ENCODE measurements at regions not wholly inside any gene's neighbourhood (a gene's known extent, or its start where the extent isn't known, plus 50 kb on each side); places are given as distances from the start of the nearest gene placed in this dataset.
"Not testable (repeated sequence)": the region's sequence is repeated elsewhere in the genome, so short reads cannot be mapped to it uniquely, and the experiment has no call there.

- Mint-ChIP-seq H3K27me3 (no peaks in the 10 kb centered on the region), H3K4me3 (no peak overlapping the region), H3K4me1 (no peaks in the 10 kb centered on the region), H3K27ac (no peak overlapping the region), H3K9me3 (no peaks in the 10 kb centered on the region), H3K36me3 (no peaks in the 10 kb centered on the region)
- no peak for DNase-seq
Measured at GRCh38 chr5:45062044-45062443, 253.3 kb downstream of the MRPS30 start.

- Mint-ChIP-seq H3K36me3 (no peaks in the 10 kb centered on the region), H3K9me3 (peaks cover 7% of the 10 kb centered on the region), H3K4me1 (no peaks in the 10 kb centered on the region), H3K27me3 (no peaks in the 10 kb centered on the region), H3K27ac (no peak overlapping the region), H3K4me3 (no peak overlapping the region)
- DNase-seq: no peak
Measured at GRCh38 chr5:45081082-45081481, 272.3 kb downstream of the MRPS30 start.

GRCh38 chr5:45089870-45090269 is 281.1 kb downstream of the MRPS30 start:
- H3K36me3 Mint-ChIP-seq: no peaks in the 10 kb centered on the region
- no peaks in the 10 kb centered on the region for H3K27me3 Mint-ChIP-seq
- H3K27ac Mint-ChIP-seq: no peak overlapping the region
- H3K4me3 Mint-ChIP-seq: no peak overlapping the region
- no peak for DNase-seq
- peaks cover 3% of the 10 kb centered on the region for H3K9me3 Mint-ChIP-seq
- H3K4me1 Mint-ChIP-seq: no peaks in the 10 kb centered on the region

DNA sequence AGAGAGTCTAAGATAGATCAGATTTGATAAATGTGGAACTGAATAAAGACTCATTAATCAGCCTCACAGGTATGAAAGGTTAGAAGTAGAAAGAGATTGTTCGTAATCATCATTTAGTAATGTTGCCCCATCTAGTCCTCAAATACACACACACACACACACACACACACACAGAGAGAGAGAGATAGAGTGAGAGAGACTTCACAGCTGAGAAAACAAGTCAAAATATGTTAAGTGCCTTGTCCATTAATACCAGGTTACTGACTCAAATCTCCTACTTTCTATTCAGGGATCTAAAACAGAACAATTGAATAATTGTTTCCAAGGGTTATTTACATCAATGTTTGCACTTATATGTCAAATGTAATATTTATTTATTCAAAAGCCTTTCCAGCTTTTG is 284.6 kb downstream of the MRPS30 start:
- H3K9me3 Mint-ChIP-seq: peaks cover 3% of the 10 kb centered on the region
- H3K4me1 Mint-ChIP-seq: no peaks in the 10 kb centered on the region
- no peak overlapping the region for H3K27ac Mint-ChIP-seq
- H3K27me3 Mint-ChIP-seq: no peaks in the 10 kb centered on the region
- no peak overlapping the region for H3K4me3 Mint-ChIP-seq
- DNase-seq: no peak
- H3K36me3 Mint-ChIP-seq: no peaks in the 10 kb centered on the region

- Mint-ChIP-seq H3K9me3 (peaks cover 4% of the 10 kb centered on the region), H3K36me3 (no peaks in the 10 kb centered on the region), H3K27me3 (no peaks in the 10 kb centered on the region), H3K4me1 (no peaks in the 10 kb centered on the region), H3K27ac (no peak overlapping the region), H3K4me3 (no peak overlapping the region)
- DNase-seq: no peak
Measured at GRCh38 chr5:45094876-45095440, 286.2 kb downstream of the MRPS30 start.

GRCh38 chr5:45098483-45098882 is 289.7 kb downstream of the MRPS30 start:
- peaks cover 2% of the 10 kb centered on the region for H3K9me3 Mint-ChIP-seq

DNA sequence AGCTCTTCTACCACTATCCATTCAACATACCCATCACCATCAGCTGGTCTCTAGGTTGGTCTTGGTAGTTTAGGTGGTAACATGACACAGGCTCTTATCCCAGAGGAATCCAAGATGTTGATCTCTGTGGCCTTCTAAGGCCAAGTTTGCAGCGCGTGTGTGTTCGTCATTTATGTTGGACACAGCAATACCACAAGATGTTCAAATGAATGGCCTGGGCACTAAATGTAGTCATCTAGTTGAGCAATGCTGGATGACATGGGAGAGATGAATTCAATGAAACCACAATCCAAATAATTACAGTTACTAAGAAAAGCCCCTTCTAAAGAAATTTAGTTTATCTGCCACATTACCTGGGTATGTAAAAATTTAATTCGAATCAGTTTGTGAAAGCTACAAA is 292.4 kb downstream of the MRPS30 start:
- Mint-ChIP-seq H3K27me3 (no peaks in the 10 kb centered on the region), H3K4me1 (no peaks in the 10 kb centered on the region), H3K36me3 (no peaks in the 10 kb centered on the region), H3K4me3 (no peak overlapping the region), H3K27ac (no peak overlapping the region), H3K9me3 (peaks cover 2% of the 10 kb centered on the region)
- no peak for DNase-seq

More at GRCh38 chr5:45098483-45098882, 289.7 kb downstream of the MRPS30 start:
- no peak for DNase-seq
- Mint-ChIP-seq H3K4me3 (no peak overlapping the region), H3K4me1 (no peaks in the 10 kb centered on the region), H3K36me3 (no peaks in the 10 kb centered on the region), H3K27me3 (no peaks in the 10 kb centered on the region), H3K27ac (no peak overlapping the region)

DNA sequence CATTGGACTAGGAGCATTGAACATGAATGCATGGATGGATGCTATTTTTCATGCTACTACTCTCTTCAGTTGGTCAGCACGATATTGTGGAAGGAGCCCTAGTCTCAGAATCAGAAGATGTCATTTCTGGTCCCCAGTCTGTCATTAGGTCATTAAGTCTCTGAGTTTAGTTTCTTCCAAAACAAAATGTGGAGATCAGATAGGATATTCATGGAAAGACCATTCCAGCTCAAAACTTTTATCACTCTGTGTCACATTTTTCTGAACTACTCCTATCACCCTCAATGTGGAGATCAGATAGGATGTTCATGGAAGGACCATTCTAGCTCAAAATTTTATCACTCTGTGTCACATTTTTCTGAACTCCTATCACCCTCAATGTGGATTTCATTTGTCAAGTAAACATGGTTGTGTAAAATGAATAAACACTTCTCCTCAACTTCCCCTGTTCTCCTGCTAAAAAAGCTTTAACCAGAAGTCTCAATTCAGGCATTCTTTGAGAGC is 296.8 kb downstream of the MRPS30 start:
- no peak overlapping the region for H3K27ac Mint-ChIP-seq
- no peak for DNase-seq
- peaks cover 2% of the 10 kb centered on the region for H3K9me3 Mint-ChIP-seq
- no peaks in the 10 kb centered on the region for H3K36me3 Mint-ChIP-seq
- H3K4me3 Mint-ChIP-seq: no peak overlapping the region
- H3K4me1 Mint-ChIP-seq: no peaks in the 10 kb centered on the region
- H3K27me3 Mint-ChIP-seq: no peaks in the 10 kb centered on the region

DNA sequence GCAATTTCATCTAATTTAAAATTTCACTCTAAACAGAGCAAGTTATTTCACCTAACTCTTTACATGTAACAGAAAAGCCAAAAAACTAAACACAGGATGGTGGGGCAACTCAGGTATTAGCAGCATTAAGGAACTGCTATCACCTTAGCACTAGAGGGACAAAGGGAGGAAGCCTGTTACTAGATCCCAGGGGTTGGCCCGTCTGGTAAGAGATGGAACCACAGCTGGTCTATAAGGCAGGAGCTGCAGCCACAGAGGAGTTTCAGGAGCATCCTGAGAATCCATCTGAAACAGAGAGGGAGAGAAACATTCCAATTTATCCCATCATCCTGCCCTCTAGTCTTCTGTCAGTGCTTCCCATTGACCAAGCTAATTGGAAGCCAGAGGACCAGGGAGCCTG is 300.3 kb downstream of the MRPS30 start:
- Mint-ChIP-seq H3K36me3 (no peaks in the 10 kb centered on the region), H3K4me3 (no peak overlapping the region), H3K27me3 (no peaks in the 10 kb centered on the region), H3K9me3 (peaks cover 2% of the 10 kb centered on the region), H3K4me1 (no peaks in the 10 kb centered on the region), H3K27ac (no peak overlapping the region)
- DNase-seq: no peak

DNA sequence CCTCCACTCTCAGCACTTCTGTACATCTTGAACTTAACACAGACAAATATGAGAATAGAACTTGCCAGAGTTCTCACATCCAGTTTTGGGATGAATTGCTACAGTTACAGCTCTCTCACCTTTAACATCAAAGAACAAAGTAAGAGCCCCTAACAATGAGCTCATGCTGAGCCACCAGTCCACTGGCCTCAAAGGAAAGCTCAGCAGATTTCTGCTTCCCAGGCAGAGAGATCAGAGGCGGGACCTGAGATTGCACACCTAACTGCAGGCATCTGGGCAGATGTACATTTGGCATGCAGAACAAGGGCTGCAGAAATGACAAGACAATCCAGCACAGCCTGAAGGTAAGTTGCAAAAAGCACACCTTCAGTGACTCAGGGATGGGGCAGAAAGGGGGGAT is 300.9 kb downstream of the MRPS30 start:
- H3K9me3 Mint-ChIP-seq: peaks cover 2% of the 10 kb centered on the region
- H3K27ac Mint-ChIP-seq: no peak overlapping the region

DNA sequence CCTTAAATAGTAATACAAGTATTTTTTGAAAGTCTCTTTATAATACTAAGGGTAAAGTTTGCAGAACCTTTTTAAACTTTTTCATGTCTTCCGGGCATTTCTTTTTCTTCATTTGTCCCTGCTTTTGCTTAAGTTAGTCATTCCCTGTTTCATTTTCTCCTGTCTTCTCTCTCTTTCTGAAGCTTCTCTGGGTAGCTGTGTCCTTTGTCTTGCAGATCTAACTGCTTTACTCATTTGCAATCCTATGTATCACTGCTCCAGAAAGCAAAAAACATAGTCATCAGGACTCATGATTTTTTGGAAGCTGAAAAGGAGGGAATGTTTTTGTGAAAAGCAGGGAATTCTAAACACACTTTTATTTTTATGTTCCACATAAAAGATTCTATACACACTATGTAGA is 301.7 kb downstream of the MRPS30 start:
- Mint-ChIP-seq H3K27me3 (no peaks in the 10 kb centered on the region), H3K9me3 (peaks cover 2% of the 10 kb centered on the region), H3K36me3 (no peaks in the 10 kb centered on the region), H3K4me3 (no peak overlapping the region), H3K27ac (no peak overlapping the region), H3K4me1 (no peaks in the 10 kb centered on the region)
- no peak for DNase-seq

More for the DNA sequence above, 300.9 kb downstream of the MRPS30 start:
- H3K36me3 Mint-ChIP-seq: no peaks in the 10 kb centered on the region
- H3K4me1 Mint-ChIP-seq: no peaks in the 10 kb centered on the region
- H3K4me3 Mint-ChIP-seq: no peak overlapping the region
- no peaks in the 10 kb centered on the region for H3K27me3 Mint-ChIP-seq
- no peak for DNase-seq

- Mint-ChIP-seq H3K27ac (no peak overlapping the region), H3K4me3 (no peak overlapping the region), H3K9me3 (peaks cover 8% of the 10 kb centered on the region)
Measured at GRCh38 chr5:45113726-45114125, 305.0 kb downstream of the MRPS30 start.

DNA sequence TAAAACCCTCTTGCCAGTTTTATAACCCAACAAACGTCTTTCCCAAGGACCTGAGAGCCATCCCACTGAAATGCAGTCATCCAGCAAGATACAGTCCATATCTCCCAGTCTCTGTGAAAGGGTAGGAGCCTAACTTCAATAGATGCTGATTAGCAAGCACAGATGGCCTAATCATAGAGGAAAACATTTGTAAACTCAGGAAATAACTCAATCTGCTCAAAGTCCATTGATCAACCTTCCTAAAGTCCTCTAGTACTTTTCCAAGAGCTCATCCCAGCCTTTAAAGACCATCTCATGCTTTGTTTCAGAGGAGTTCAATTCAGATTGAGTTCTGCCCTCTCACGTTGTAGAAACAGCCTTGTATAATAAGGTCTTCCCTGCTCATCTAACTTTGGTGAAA is 324.2 kb downstream of the MRPS30 start:
- DNase-seq: no peak
- H3K27ac Mint-ChIP-seq: no peak overlapping the region
- H3K4me1 Mint-ChIP-seq: no peaks in the 10 kb centered on the region
- H3K36me3 Mint-ChIP-seq: no peaks in the 10 kb centered on the region
- no peak overlapping the region for H3K4me3 Mint-ChIP-seq
- no peaks in the 10 kb centered on the region for H3K27me3 Mint-ChIP-seq
- H3K9me3 Mint-ChIP-seq: no peaks in the 10 kb centered on the region

More at GRCh38 chr5:45113726-45114125, 305.0 kb downstream of the MRPS30 start:
- Mint-ChIP-seq H3K4me1 (no peaks in the 10 kb centered on the region), H3K36me3 (no peaks in the 10 kb centered on the region), H3K27me3 (no peaks in the 10 kb centered on the region)
- no peak for DNase-seq

GRCh38 chr5:45162974-45163373 is 354.2 kb downstream of the MRPS30 start:
- Mint-ChIP-seq H3K27ac (no peak overlapping the region), H3K4me3 (no peak overlapping the region), H3K4me1 (no peaks in the 10 kb centered on the region), H3K27me3 (no peaks in the 10 kb centered on the region), H3K36me3 (no peaks in the 10 kb centered on the region), H3K9me3 (peaks cover 2% of the 10 kb centered on the region)
- DNase-seq: no peak

GRCh38 chr5:45171563-45171962 is 362.8 kb downstream of the MRPS30 start:
- Mint-ChIP-seq H3K27ac (no peak overlapping the region), H3K4me1 (no peaks in the 10 kb centered on the region), H3K27me3 (no peaks in the 10 kb centered on the region), H3K36me3 (no peaks in the 10 kb centered on the region), H3K4me3 (no peak overlapping the region), H3K9me3 (no peaks in the 10 kb centered on the region)
- DNase-seq: no peak

- H3K27me3 Mint-ChIP-seq, DNase-seq, H3K4me1 Mint-ChIP-seq, H3K4me3 Mint-ChIP-seq, H3K27ac Mint-ChIP-seq, H3K9me3 Mint-ChIP-seq, H3K36me3 Mint-ChIP-seq: not testable (repeated sequence)
Measured at GRCh38 chr5:45172634-45173033, 363.9 kb downstream of the MRPS30 start.
